GM12878 (cell line): ENCODE measurements at regions not wholly inside any gene's neighbourhood (a gene's known extent, or its start where the extent isn't known, plus 50 kb on each side); places are given as distances from the start of the nearest gene placed in this dataset.

ENCODE experiments used
- ATAC-seq: fragments of 200-7000 bp; cut with Tn5 transposase; 3 replicates; pipeline ENCODE4 v1.9.1; 2020; ENCODE audit warnings: mild to moderate bottlenecking, moderate library complexity
- BruUV-seq: library from RNA; stranded (reverse); fragments of 400-500 nt; replicated peaks from 2 replicates; lab custom pipeline; 2021; lab: Mats Ljungman, UMichigan
- CTCF ChIA-PET: fragments of 300-600 bp; sonication (Branson Sonifier 250); formaldehyde crosslinking; extraction: SDS; loops from one replicate; lab custom pipeline; 2021; ENCODE audit warnings: inconsistent platforms; lab: Yijun Ruan, JAX
- POLR2A ChIA-PET: fragments of 350-600 bp; formaldehyde crosslinking; extraction: SDS; loops from one replicate; lab custom pipeline; 2021; ENCODE audit warnings: inconsistent platforms; lab: Charles Lee
- RAD21 ChIA-PET: fragments of 300-600 bp; sonication (Branson Sonifier 250); formaldehyde crosslinking; loops from one replicate; lab custom pipeline; 2023; ENCODE audit warnings: antibody characterized with exemption; ENCODE audit not compliant: unreplicated experiment; lab: Charles Lee
- SMC1A ChIA-PET: fragments of 300-600 bp; sonication (Branson Sonifier 250); formaldehyde crosslinking; loops from one replicate; lab custom pipeline; 2023; ENCODE audit not compliant: unreplicated experiment, uncharacterized antibody; lab: Charles Lee
- DNase-seq: peaks from one replicate; pipeline ENCODE4 v3.0.0-alpha.2; 2011; ENCODE audit warnings: low read depth, low spot score
- FAIRE-seq: peaks from 3 replicates; lab custom pipeline; 2011; peaks lifted over from hg19 to GRCh38; lab: Jason Lieb, UNC
- H2AFZ ChIP-seq: 2 replicates; pipeline ENCODE4 v1.6.0; 2011; ENCODE audit warnings: low read depth, low read length, control low read depth; ENCODE audit not compliant: control insufficient read depth
- H3K27ac ChIP-seq: 2 replicates; pipeline ENCODE4 v1.5.1; 2011; ENCODE audit warnings: control low read depth; ENCODE audit not compliant: control insufficient read depth, insufficient read depth
- H3K27me3 ChIP-seq, 2 experiments: replicated peaks in 1 of 2; 2 replicates each; pipeline versions ENCODE4 v1.6.0 to v1.6.1; 2011; ENCODE audit warnings: low read length in 1 of 2; ENCODE audit not compliant: control insufficient read depth in 2 of 2, insufficient read depth in 2 of 2
- H3K36me3 ChIP-seq, 2 experiments: 2 replicates each; pipeline ENCODE4 v1.5.1; 2011; ENCODE audit warnings: low read length in 1 of 2; ENCODE audit not compliant: control insufficient read depth in 2 of 2, insufficient read depth in 2 of 2
- H3K4me1 ChIP-seq: 2 replicates; pipeline ENCODE4 v1.6.1; 2011; ENCODE audit warnings: mild to moderate bottlenecking, low read length, moderate library complexity, mixed read lengths; ENCODE audit not compliant: control insufficient read depth, insufficient read depth
- H3K4me2 ChIP-seq: 2 replicates; pipeline ENCODE4 v1.6.0; 2011; ENCODE audit warnings: control low read depth; ENCODE audit not compliant: control insufficient read depth, insufficient read depth
- H3K4me3 ChIP-seq: fragments of 200-600 bp; sonication (generic); 2 replicates; pipeline ENCODE4 v1.5.1; 2016
- H3K79me2 ChIP-seq: 2 replicates; pipeline ENCODE4 v1.6.0; 2011; ENCODE audit warnings: low read length; ENCODE audit not compliant: control insufficient read depth, insufficient read depth
- H3K9ac ChIP-seq: 2 replicates; pipeline ENCODE4 v1.8.0; 2011; ENCODE audit warnings: low read length, control low read depth, mixed read lengths; ENCODE audit not compliant: control insufficient read depth, insufficient read depth
- H3K9me3 ChIP-seq: replicated peaks from 3 replicates; pipeline ENCODE4 v1.5.1; 2011; ENCODE audit warnings: mild to moderate bottlenecking, low read length; ENCODE audit not compliant: control insufficient read depth, insufficient read depth
- H4K20me1 ChIP-seq: 2 replicates; pipeline ENCODE4 v1.6.0; 2011; ENCODE audit not compliant: control insufficient read depth, insufficient read depth
- ASH2L ChIP-seq: fragments of 300-600, 200-600 bp; sonication (generic); IDR thresholded peaks from 2 replicates; pipeline ENCODE4 v1.6.1; 2017; ENCODE audit warnings: low read depth, mild to moderate bottlenecking, borderline replicate concordance
- BCL3 ChIP-seq: IDR thresholded peaks from 2 replicates; pipeline ENCODE4 v1.6.1; 2011; ENCODE audit warnings: borderline replicate concordance, low read depth, mild to moderate bottlenecking, moderate library complexity, low read length; ENCODE audit not compliant: insufficient read depth, poor library complexity, severe bottlenecking
- CEBPB ChIP-seq, 2 experiments: fragments of 150-350 bp in 1 of 2; IDR thresholded peaks; 2 replicates each; pipeline ENCODE4 v1.6.1; 2012 to 2014; ENCODE audit warnings: low read depth in 2 of 2, low read length in 2 of 2, borderline replicate concordance in 1 of 2, inconsistent platforms in 1 of 2
- CEBPZ ChIP-seq: fragments of 150-350 bp; IDR thresholded peaks from 2 replicates; pipeline ENCODE4 v1.6.1; 2016; ENCODE audit warnings: low read depth, low read length
- HDAC6 ChIP-seq: fragments of 200-600 bp; sonication (generic); IDR thresholded peaks from one replicate; pipeline ENCODE4 v1.8.0; 2017; ENCODE audit warnings: antibody characterized with exemption; ENCODE audit not compliant: unreplicated experiment
- IRF4 ChIP-seq: IDR thresholded peaks from 2 replicates; pipeline ENCODE4 v1.6.1; 2011; ENCODE audit warnings: low read depth, low read length
- KLF5 ChIP-seq: fragments of 450-650 bp; IDR thresholded peaks from 2 replicates; pipeline ENCODE4 v1.6.1; 2014; ENCODE audit warnings: mild to moderate bottlenecking; ENCODE audit not compliant: partially characterized antibody
- MAX ChIP-seq: IDR thresholded peaks from 2 replicates; pipeline ENCODE4 v1.6.1; 2012; ENCODE audit warnings: low read depth, low read length, improper control_type of control experiment
- MYB ChIP-seq: fragments of 150-350 bp; IDR thresholded peaks from 2 replicates; pipeline ENCODE4 v1.6.1; 2014; ENCODE audit warnings: mild to moderate bottlenecking, low read depth, low read length, borderline replicate concordance
- POLR2AphosphoS2 ChIP-seq: IDR thresholded peaks from 2 replicates; pipeline ENCODE4 v1.6.1; 2011; ENCODE audit warnings: low read depth, mild to moderate bottlenecking, low read length, improper control_type of control experiment, moderate library complexity
- POLR2AphosphoS5 ChIP-seq: IDR thresholded peaks from 2 replicates; pipeline ENCODE4 v1.6.1; 2011; ENCODE audit warnings: mild to moderate bottlenecking, low read length, inconsistent platforms
- ZBTB33 ChIP-seq: fragments of 450-650 bp; IDR thresholded peaks from 2 replicates; pipeline ENCODE4 v1.6.1; 2017; ENCODE audit warnings: mild to moderate bottlenecking
- ZZZ3 ChIP-seq: IDR thresholded peaks from 2 replicates; pipeline ENCODE4 v1.6.1; 2011; ENCODE audit warnings: low read depth; ENCODE audit not compliant: control insufficient read depth, insufficient read length
- WGBS: methylation state at CpG from one replicate; pipeline ENCODE4 v1.1.6; 2016; ENCODE audit warnings: low lambda C conversion rate; ENCODE audit not compliant: insufficient replicate concordance, insufficient coverage; ENCODE audit errors: missing lambda C conversion rate; 5-methylcytosine and 5-hydroxymethylcytosine counted together
- in situ Hi-C: fragments of 300-500 bp; cut with MboI; formaldehyde crosslinking; loops from 9 replicates; pipeline ENCODE4 v1.14.3; 2018; ENCODE audit warnings: mixed read lengths
- intact Hi-C: fragments of 100-400 bp; cut with micrococcal nuclease; formaldehyde crosslinking; loops from one replicate; pipeline ENCODE4 v1.14.2; 2022; ENCODE audit not compliant: unreplicated experiment

GRCh38 chr1:114258074-114258473 lies 104.4 kb upstream of the SYT6 start (continued):
- no peak for TF ChIP-seq BCL3
- TF ChIP-seq ZZZ3, result no peak

GRCh38 chr1:114257554-114257953 lies 103.9 kb upstream of the SYT6 start:
- FAIRE-seq, result no peak
- ChIA-PET POLR2A (no interaction called here), SMC1A (no interaction called here), CTCF (no interaction called here), RAD21 (no interaction called here)
- in situ Hi-C loops, result no loop called here
- H3K4me3 ChIP-seq, result no peak overlapping the region
- no peaks in the 10 kb centered on the region for H3K9me3 ChIP-seq
- TF ChIP-seq IRF4, result no peak
- no peak for TF ChIP-seq MAX
- no peak for TF ChIP-seq KLF5
- TF ChIP-seq HDAC6, result no peak
- no peak for TF ChIP-seq CEBPB (IDR thresholded peaks at IDR 0.05; ENCODE audit: borderline replicate concordance in 1 of 2, low read depth in 2 of 2, low read length in 2 of 2)
- TF ChIP-seq ZBTB33, result no peak
- TF ChIP-seq MYB, result no peak
- no peak for TF ChIP-seq POLR2AphosphoS5
- TF ChIP-seq CEBPZ, result no peak
- TF ChIP-seq ASH2L, result no peak
- no peak for TF ChIP-seq POLR2AphosphoS2
- H3K27me3 ChIP-seq, result no peaks in the 10 kb centered on the region; a peak in 1 of 4 replicates
- 0% methylated on average over 1 of the region's 1 CpG for WGBS
- H3K4me1 ChIP-seq, result no peaks in the 10 kb centered on the region
- no peaks in the 10 kb centered on the region for H4K20me1 ChIP-seq
- H3K27ac ChIP-seq, result no peak overlapping the region
- no peak for DNase-seq
- no peak overlapping the region for H3K9ac ChIP-seq
- no peak overlapping the region for H2AFZ ChIP-seq
- BruUV-seq, result no TSS peak
- H3K79me2 ChIP-seq, result no peaks in the 10 kb centered on the region
- intact Hi-C loops, result no loop called here
- ATAC-seq, result no peak
- no peak overlapping the region for H3K4me2 ChIP-seq
- H3K36me3 ChIP-seq, result no peaks in the 10 kb centered on the region
